ENCODE measurements at regions not wholly inside any gene's neighbourhood (a gene's known extent, or its start where the extent isn't known, plus 50 kb on each side); places are given as distances from the start of the nearest gene placed in this dataset.

DNA sequence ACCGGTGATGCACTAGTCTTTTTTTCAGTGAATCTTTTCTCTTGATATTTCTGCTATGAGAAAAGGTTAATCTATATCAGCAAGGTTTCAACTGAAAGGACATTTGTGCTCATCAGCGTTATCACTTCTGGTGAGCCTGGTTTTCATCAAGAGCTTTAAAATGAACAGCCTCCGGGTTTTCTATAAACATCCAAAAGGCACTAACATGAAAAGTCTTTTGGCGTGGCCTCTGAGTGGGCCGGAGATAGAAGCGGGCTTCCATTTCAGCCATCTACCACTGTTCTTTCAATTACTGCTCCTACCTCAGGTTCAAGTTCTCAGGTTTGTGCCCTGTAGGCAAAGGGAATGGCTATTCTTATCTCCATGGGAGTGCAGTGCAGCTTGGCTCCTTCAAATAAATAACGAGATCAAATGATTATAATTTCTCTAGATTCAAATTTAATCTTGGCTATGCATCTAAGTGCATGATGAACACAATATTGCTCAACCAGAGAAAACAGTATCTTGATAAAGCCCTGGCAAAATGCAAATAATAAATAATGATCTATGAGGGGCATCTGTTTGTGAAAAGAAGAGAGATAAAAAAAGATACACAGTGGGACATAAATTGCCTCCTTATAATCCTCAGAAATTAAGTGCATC is 314.8 kb downstream of the CDH2 start (continued):
- TF ChIP-seq MAX (IDR thresholded peaks at IDR 0.05; ENCODE audit: low read depth, low read length) (no peak), FOXM1 (IDR thresholded peaks at IDR 0.05; ENCODE audit: low read depth, low read length) (no peak)

DNA sequence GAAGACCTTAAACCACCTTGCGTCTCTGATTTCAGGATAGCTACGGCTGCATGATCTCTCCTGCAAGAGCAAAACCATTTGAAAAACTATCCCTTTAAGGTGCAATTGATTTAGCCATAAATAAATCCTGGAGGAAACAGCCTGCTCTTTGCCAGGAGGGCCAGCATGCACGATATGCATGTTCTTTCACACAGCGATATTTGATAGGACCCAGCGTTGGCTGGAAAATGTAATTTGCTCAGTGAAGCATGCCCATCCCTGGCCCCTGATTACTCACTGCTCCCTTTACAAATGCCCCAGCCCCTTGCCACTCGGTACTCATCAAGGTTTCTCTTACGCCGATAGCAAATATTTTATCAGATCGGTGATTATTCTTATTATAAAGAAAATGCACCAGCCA is 315.4 kb downstream of the CDH2 start:
- POLR2A ChIA-PET: no interaction called here
- ATAC-seq (no peak), FAIRE-seq (no peak), DNase-seq (ENCODE audit: low read depth, low spot score) (no peak)
- WGBS (ENCODE audit: insufficient coverage, insufficient replicate concordance, low lambda C conversion rate, missing lambda C conversion rate): 82% methylated on average over 9 of the region's 9 CpGs
- BruUV-seq (replicated peaks): no TSS peak
- no peaks in the 10 kb centered on the region for H3K9me3 ChIP-seq (replicated peaks; ENCODE audit: control insufficient read depth, insufficient read depth, low read length)
- no peaks in the 10 kb centered on the region for H3K4me1 ChIP-seq (ENCODE audit: control insufficient read depth, insufficient read depth, low read length)
- H3K27ac ChIP-seq (ENCODE audit: control insufficient read depth, insufficient read depth): no peak overlapping the region
- H3K4me2 ChIP-seq (ENCODE audit: control insufficient read depth, insufficient read depth): no peak overlapping the region
- RAD21 ChIA-PET (ENCODE audit: unreplicated experiment): no interaction called here
- H3K27me3 ChIP-seq (replicated peaks in 1 of 2; ENCODE audit: control insufficient read depth in 2 of 2, insufficient read depth in 2 of 2, low read length in 1 of 2): no peaks in the 10 kb centered on the region
- CTCF ChIA-PET: no interaction called here
- no peak overlapping the region for H2AFZ ChIP-seq (ENCODE audit: control insufficient read depth, low read depth, low read length)
- no peak overlapping the region for H3K9ac ChIP-seq (ENCODE audit: control insufficient read depth, insufficient read depth, low read length)
- no peaks in the 10 kb centered on the region for H3K36me3 ChIP-seq (ENCODE audit: control insufficient read depth in 2 of 2, insufficient read depth in 2 of 2, low read length in 1 of 2)
- in situ Hi-C loops (cut with MboI) (no loop called here), intact Hi-C loops (cut with micrococcal nuclease; ENCODE audit: unreplicated experiment) (no loop called here)
- no peaks in the 10 kb centered on the region for H3K79me2 ChIP-seq (ENCODE audit: control insufficient read depth, insufficient read depth, low read length)
- TF ChIP-seq, protein P1, sequence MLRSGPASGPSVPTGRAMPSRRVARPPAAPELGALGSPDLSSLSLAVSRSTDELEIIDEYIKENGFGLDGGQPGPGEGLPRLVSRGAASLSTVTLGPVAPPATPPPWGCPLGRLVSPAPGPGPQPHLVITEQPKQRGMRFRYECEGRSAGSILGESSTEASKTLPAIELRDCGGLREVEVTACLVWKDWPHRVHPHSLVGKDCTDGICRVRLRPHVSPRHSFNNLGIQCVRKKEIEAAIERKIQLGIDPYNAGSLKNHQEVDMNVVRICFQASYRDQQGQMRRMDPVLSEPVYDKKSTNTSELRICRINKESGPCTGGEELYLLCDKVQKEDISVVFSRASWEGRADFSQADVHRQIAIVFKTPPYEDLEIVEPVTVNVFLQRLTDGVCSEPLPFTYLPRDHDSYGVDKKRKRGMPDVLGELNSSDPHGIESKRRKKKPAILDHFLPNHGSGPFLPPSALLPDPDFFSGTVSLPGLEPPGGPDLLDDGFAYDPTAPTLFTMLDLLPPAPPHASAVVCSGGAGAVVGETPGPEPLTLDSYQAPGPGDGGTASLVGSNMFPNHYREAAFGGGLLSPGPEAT (IDR thresholded peaks at IDR 0.05; ENCODE audit: low read depth): no peak
- TF ChIP-seq PAX8 (IDR thresholded peaks at IDR 0.05) (no peak), BRCA1 (IDR thresholded peaks at IDR 0.05; ENCODE audit: low read depth, low read length) (no peak)
- SMC1A ChIA-PET (ENCODE audit: uncharacterized antibody, unreplicated experiment): no interaction called here
- H3K4me3 ChIP-seq: no peak overlapping the region
- no peaks in the 10 kb centered on the region for H4K20me1 ChIP-seq (ENCODE audit: control insufficient read depth, insufficient read depth)

Data from GM12878 (cell line).